GM12892 (cell line): ENCODE measurements at regions not wholly inside any gene's neighbourhood (a gene's known extent, or its start where the extent isn't known, plus 50 kb on each side); places are given as distances from the start of the nearest gene placed in this dataset.

Experiments
- DNase-seq: peaks from one replicate; pipeline ENCODE4 v3.0.0; 2011; ENCODE audit not compliant: insufficient read length
- FAIRE-seq: peaks from 2 replicates; lab custom pipeline; 2011; peaks lifted over from hg19 to GRCh38; lab: Jason Lieb, UNC
- POLR2A ChIP-seq: IDR thresholded peaks from 2 replicates; pipeline ENCODE4 v1.6.1; 2011; ENCODE audit warnings: low read depth, low read length, control low read depth
- POLR2AphosphoS5 ChIP-seq: IDR thresholded peaks from 2 replicates; pipeline ENCODE4 v1.6.1; 2011; ENCODE audit warnings: low read depth, low read length, control low read depth
- TAF1 ChIP-seq: IDR thresholded peaks from 2 replicates; pipeline ENCODE4 v1.6.1; 2011; ENCODE audit warnings: low read depth, mild to moderate bottlenecking, control low read depth, low read length, borderline replicate concordance

DNA sequence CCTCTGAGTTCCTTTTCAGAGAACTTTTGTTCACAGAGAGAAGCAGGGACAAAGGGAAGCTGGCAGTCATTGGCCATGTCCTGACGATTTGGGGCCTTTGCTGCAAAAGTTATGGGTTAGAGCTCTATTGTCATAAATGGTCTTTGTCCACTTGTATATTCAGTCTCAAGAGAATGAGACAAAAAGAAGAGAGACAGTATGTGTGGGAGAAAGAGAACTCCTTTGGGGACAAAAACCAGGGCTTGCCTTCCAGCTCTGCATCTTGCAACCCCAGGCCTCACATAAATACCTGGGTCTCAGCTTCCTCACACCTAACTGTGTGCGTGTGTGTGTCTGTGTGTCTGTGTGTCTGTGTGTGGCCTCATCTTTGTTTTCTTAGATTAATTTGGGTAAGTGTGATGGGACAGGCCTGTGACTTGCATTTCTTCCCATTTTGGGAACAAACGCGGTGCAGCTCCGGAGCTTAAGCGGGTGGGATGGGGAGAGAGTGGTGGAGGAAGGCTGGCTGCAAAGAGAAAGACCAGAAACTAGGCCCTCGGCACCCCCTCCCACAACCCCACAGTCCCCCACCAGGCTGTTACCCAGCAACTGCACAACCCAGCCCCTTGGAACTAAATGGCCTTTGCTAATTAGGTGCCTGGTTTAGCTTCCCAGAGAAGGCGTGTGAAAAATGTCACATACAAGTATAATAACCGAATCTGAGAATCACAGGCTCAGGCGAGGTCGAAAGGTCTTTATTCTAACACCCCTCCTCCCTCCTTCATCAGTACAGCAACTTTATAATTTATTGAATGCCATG, 376.9 kb downstream of the CDK5RAP2 start:
- no peak for TF ChIP-seq TAF1
- TF ChIP-seq POLR2AphosphoS5, result no peak
- no peak for TF ChIP-seq POLR2A
- FAIRE-seq, result no peak

DNA sequence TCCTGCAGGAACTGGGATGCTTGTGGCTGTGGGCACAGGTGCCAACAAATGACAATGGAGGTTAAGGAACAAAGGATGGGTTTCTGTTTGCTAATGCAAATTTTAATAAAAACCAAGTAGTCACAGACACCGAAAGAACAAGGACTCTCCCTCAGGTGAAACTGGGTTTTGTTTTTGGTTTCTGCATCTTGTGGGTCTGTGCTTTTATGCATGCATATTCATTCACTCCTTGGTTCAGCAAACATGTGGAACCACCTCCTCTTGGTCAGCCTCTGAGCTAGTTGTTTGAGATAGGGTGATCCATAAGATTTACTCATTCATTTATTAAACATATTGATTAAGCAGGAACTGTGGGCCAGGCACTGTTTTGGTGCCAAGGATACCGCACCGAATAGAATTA, 381.9 kb downstream of the CDK5RAP2 start:
- FAIRE-seq (no peak), DNase-seq (no peak)
- TF ChIP-seq POLR2AphosphoS5, result no peak
- TF ChIP-seq TAF1, result no peak
- TF ChIP-seq POLR2A, result no peak

More for the DNA sequence above, 376.9 kb downstream of the CDK5RAP2 start:
- DNase-seq, result no peak

DNA sequence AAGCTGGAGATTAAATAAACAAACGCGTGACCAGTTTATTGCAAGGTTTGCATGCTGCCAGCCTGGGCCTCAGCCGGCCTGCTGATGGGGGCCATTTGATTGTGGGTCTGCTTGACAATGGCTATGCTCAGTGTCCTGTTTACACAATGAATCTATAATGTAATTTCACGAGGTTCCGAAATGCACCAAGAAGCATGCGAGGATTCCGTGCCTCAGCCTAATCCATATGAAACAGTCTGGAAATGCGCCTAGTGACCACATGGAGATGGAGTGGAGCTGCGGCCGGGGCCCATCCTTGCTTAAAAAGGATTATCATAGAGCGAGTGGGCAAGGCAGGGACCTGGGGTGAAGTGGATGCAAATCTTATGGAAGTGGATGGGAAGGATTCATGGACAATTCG, 382.4 kb downstream of the CDK5RAP2 start:
- FAIRE-seq (no peak), DNase-seq (no peak)
- TF ChIP-seq POLR2A, result no peak
- TF ChIP-seq TAF1, result no peak
- no peak for TF ChIP-seq POLR2AphosphoS5

DNA sequence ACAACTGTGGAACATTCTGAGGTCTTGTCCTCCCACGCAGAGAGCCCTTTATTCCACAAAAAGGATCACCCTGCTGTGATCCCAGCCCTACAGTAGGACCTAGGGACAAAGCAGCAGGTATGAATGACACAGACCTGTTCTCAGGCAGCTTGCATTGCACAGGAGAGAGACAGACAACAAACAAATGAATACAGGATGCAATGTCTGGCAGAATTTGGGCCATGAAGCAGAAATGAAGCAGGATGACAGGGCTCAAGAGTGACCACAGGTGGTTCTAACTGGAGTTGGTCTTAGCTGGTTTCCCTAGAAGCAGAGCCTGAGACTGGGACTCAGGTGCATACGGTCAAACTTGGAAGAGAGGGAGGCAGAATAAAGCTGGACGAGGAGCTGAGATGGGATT, 388.8 kb downstream of the CDK5RAP2 start:
- FAIRE-seq (no peak), DNase-seq (no peak)
- TF ChIP-seq POLR2AphosphoS5, result no peak
- no peak for TF ChIP-seq TAF1
- TF ChIP-seq POLR2A, result no peak

DNA sequence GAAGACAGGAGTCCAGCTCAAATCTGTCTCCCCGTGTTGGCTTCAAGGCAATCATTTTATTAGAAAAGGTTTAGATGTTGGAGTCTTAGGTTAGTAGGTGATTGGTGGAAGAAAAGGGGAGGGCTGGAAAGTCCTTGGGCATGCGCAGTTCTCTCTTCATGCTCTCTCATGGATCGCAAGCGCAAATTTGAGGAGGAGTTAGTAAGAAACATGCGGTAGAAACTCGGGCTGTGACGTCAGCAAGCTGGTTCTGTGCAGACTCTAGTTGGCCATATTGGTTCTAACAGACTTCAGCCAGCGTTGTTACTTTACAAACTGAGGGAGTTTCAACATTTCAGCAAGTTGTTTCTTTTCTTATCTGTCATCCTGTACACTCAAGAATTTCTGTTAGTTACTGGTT, 392.2 kb downstream of the CDK5RAP2 start:
- TF ChIP-seq TAF1 (no peak), POLR2A (no peak), POLR2AphosphoS5 (no peak)
- FAIRE-seq (no peak), DNase-seq (no peak)

DNA sequence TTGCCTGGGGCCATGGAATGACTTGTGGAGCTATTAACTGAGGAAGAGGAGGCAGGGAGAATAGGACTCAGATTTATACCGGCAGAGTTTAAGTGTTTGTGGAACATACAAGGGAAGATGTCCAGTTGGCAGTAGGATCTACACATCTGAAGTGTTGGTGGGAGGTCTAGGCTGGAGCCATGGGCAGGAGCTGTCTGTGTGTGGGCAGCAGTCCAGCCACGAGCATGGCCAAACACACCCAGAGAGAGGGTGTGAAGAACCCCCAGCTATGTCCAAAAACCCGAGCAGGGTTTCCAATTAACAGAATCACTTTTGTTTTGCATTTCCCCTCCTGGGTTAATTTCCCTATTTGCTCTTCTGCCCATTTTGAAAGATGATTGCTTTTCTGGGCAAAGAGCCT, 393.7 kb downstream of the CDK5RAP2 start:
- DNase-seq (no peak), FAIRE-seq (no peak)
- no peak for TF ChIP-seq POLR2A

DNA sequence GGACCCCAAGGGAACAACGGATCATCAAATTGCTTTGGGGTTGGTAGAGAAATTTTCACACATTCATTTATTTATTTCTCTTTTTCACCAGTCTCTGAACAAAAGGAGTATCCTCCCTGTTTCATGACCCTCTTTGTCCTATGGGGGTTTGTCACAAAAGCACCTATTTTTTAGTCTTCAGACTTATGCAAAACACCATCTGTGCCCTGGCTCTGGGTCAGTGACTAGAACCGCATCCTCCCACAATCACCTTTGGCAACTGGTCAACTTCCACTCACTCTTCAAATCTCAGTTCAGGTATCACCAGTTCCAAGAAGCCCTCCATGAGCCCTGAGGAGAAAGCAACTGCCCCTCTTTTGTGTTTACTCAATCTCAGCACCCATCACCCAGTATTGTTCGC, 395.7 kb downstream of the CDK5RAP2 start:
- FAIRE-seq, result no peak
- no peak for DNase-seq
- TF ChIP-seq POLR2AphosphoS5 (no peak), POLR2A (no peak), TAF1 (no peak)

DNA sequence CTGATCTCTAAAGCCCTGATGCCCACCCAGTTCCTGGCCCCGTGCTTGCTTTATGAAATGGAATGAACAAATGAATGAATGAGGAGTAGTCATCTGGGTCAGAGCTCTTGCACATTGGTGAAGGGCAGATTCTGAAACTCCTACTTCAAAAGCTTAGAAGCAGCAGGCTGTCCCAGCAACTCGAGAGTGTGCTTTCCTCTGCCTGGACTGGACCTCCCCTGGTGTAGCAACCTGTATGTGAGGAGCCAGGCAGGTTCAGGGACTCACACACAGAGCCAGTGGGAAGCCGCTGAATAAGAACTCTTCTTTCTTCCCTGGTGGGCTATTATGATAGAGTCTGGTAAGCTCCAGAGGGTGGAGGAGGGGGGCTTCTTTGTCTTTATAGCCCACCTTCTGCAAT, 396.4 kb downstream of the CDK5RAP2 start:
- DNase-seq (no peak), FAIRE-seq (no peak)
- TF ChIP-seq POLR2A (no peak), TAF1 (no peak), POLR2AphosphoS5 (no peak)

DNA sequence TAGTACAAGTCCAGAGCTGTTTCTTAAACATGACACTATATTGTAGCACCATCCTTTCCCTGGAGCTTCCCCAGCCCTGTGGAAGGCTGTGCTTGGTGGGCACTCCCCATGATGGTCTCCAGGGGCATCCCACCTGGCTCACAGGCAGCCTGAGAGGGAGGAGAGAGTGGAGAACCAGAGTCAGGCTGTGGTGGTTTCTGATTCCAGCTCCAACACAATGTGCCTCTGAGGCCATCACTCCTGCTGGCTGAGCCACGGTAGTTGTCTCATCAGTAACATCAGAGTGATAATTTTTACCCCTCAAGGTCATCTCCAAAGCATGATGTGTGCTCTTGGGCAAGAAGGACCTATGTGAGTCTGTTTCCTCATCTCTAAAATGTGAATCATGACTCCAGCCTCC, 398.0 kb downstream of the CDK5RAP2 start:
- TF ChIP-seq TAF1, result no peak
- no peak for TF ChIP-seq POLR2A
- TF ChIP-seq POLR2AphosphoS5, result no peak
- DNase-seq (no peak), FAIRE-seq (no peak)

DNA sequence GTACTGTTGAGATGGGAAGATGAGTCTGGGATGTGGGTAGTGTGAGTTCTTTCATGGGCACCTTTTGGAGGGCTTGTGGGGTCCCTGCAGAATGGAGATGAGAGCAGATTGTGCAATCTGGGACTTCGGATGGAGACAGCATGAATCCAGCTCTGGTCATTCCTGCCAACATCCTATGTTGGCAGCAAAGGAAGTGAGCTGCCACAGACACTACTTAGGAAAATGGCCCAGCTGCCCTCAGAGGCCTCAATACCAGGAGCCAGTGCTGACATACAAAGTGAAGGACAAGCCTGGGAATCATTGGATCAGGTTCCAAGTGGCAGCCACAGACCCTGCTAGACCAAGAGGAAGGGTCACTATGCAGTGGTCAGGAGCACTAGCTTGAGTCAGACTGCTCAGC, 402.8 kb downstream of the CDK5RAP2 start:
- TF ChIP-seq POLR2A (no peak), POLR2AphosphoS5 (no peak), TAF1 (no peak)
- FAIRE-seq (no peak), DNase-seq (no peak)

DNA sequence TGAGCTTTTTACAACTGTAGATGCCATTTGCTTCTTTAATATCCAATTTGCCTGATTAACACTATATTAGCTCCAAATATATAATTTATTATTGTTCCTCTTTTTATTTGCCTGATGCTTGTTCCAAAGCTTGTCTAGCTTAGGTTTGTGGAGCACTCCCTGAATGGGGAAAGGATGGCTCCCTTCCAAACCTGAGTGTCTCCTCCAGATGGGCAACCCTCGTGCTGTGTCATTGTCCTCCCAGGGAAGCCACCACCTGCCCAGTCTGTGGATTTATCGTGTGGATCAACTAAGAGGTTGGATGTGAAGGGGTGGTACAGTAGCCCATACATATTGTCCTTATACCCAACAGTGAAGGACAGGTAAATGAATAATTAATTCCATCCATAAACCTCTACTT, 404.9 kb downstream of the CDK5RAP2 start:
- FAIRE-seq, result no peak
- TF ChIP-seq TAF1 (no peak), POLR2A (no peak), POLR2AphosphoS5 (no peak)
- no peak for DNase-seq

DNA sequence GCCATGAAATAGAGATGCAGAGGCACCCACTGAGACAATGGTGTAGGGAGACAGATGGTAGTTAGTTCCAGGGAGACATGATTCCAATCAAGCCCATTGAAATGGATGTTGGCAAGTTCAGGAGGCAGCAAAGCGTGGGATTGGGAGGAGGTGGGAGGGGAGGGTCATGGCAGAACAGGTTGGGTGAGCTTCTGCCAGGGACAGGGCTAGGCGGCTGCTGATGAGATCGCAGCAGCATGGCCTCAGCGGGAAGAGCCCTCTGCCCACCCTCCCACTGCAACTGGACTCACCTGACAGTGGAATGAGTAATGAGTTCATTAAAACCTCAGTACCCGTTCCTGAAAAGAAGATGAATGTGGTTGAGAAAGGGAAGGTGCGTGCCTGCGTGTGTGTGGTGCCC, 418.2 kb downstream of the CDK5RAP2 start:
- DNase-seq (no peak), FAIRE-seq (no peak)
- TF ChIP-seq POLR2AphosphoS5 (no peak), TAF1 (no peak)
